ENCODE measurements at regions not wholly inside any gene's neighbourhood (a gene's known extent, or its start where the extent isn't known, plus 50 kb on each side); places are given as distances from the start of the nearest gene placed in this dataset.

- H3K27me3 ChIP-seq (ENCODE audit: control insufficient read depth, insufficient read depth, low read length, poor library complexity, severe bottlenecking) = no peaks in the 10 kb centered on the region
- H3K36me3 Mint-ChIP-seq (ENCODE audit: low read depth) = no peaks in the 10 kb centered on the region
- H3K4me3 ChIP-seq (ENCODE audit: low read length) = no peak overlapping the region
- no peak for DNase-seq
- H3K4me3 Mint-ChIP-seq = no peak overlapping the region
- TF ChIP-seq, protein P1, sequence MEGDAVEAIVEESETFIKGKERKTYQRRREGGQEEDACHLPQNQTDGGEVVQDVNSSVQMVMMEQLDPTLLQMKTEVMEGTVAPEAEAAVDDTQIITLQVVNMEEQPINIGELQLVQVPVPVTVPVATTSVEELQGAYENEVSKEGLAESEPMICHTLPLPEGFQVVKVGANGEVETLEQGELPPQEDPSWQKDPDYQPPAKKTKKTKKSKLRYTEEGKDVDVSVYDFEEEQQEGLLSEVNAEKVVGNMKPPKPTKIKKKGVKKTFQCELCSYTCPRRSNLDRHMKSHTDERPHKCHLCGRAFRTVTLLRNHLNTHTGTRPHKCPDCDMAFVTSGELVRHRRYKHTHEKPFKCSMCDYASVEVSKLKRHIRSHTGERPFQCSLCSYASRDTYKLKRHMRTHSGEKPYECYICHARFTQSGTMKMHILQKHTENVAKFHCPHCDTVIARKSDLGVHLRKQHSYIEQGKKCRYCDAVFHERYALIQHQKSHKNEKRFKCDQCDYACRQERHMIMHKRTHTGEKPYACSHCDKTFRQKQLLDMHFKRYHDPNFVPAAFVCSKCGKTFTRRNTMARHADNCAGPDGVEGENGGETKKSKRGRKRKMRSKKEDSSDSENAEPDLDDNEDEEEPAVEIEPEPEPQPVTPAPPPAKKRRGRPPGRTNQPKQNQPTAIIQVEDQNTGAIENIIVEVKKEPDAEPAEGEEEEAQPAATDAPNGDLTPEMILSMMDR (conservative IDR thresholded peaks at IDR 0.05) = no peak
- H3K9ac ChIP-seq (ENCODE audit: extremely low read depth, low read length, poor library complexity, severe bottlenecking) = no peak overlapping the region
- no peaks in the 10 kb centered on the region for H3K9me3 Mint-ChIP-seq
- H3K4me1 Mint-ChIP-seq = peaks cover 6% of the 10 kb centered on the region
- WGBS, 2 experiments (ENCODE audit: insufficient coverage in 1 of 2, insufficient read length in 1 of 2) = 88 to 93% methylated on average over 1 of the region's 1 CpG
- no peak overlapping the region for H3K27ac Mint-ChIP-seq
- no peaks in the 10 kb centered on the region for H3K9me3 ChIP-seq (ENCODE audit: control insufficient read depth, low read length)
- peaks cover 7% of the 10 kb centered on the region for H3K4me1 ChIP-seq (ENCODE audit: control insufficient read depth, insufficient read depth, low read length)
- H3K36me3 ChIP-seq (ENCODE audit: control insufficient read depth, insufficient read depth, low read length) = no peaks in the 10 kb centered on the region
- no peaks in the 10 kb centered on the region for H3K27me3 Mint-ChIP-seq (ENCODE audit: insufficient read depth)
- no peak overlapping the region for H3K27ac ChIP-seq (ENCODE audit: low read depth, low read length)
These were observed 158.0 kb upstream of the APC start for GRCh38 chr5:112579599-112580170.

GRCh38 chr5:112581811-112582320 lies 155.8 kb upstream of the APC start:
- no peaks in the 10 kb centered on the region for H3K36me3 Mint-ChIP-seq (ENCODE audit: low read depth)
- no peaks in the 10 kb centered on the region for H3K27me3 ChIP-seq (ENCODE audit: control insufficient read depth, insufficient read depth, low read length, poor library complexity, severe bottlenecking)
- no peak overlapping the region for H3K9ac ChIP-seq (ENCODE audit: extremely low read depth, low read length, poor library complexity, severe bottlenecking)
- H3K27ac Mint-ChIP-seq = no peak overlapping the region
- no peaks in the 10 kb centered on the region for H3K9me3 ChIP-seq (ENCODE audit: control insufficient read depth, low read length)
- H3K27me3 Mint-ChIP-seq (ENCODE audit: insufficient read depth) = no peaks in the 10 kb centered on the region
- H3K4me1 ChIP-seq (ENCODE audit: control insufficient read depth, insufficient read depth, low read length) = peaks cover 7% of the 10 kb centered on the region
- no peaks in the 10 kb centered on the region for H3K36me3 ChIP-seq (ENCODE audit: control insufficient read depth, insufficient read depth, low read length)
- no peak overlapping the region for H3K27ac ChIP-seq (ENCODE audit: low read depth, low read length)
- 93 to 95% methylated on average over 8 to 9 of the region's 9 CpGs for WGBS, 2 experiments (ENCODE audit: insufficient coverage in 1 of 2, insufficient read length in 1 of 2)
- H3K4me3 ChIP-seq (ENCODE audit: low read length) = no peak overlapping the region
- peaks cover 11% of the 10 kb centered on the region for H3K4me1 Mint-ChIP-seq
- no peak overlapping the region for H3K4me3 Mint-ChIP-seq
- no peaks in the 10 kb centered on the region for H3K9me3 Mint-ChIP-seq
- TF ChIP-seq, protein P1 (conservative IDR thresholded peaks at IDR 0.05) = no peak
- DNase-seq = no peak

DNA sequence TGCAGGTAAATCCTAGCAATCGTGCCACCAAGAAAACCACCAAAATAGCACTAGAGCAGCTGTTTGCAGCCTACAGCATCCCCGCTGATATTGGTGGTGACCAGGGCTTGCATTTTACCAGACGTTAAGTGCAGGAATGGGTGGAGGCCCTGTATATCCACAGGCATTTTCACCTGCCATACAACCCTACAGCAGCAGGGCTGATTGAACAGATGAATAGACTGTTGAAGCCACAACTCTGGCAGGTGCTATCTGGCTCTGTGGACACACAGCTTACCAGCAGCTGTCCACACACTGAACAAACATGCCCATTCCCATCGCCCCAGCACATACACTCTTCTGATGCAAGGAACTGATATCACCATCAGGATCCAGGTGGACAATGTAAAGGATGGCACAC lies 154.5 kb upstream of the APC start:
- Histone ChIP-seq H3K27ac (ENCODE audit: low read depth, low read length) (no peak overlapping the region), H3K9me3 (ENCODE audit: control insufficient read depth, low read length) (no peaks in the 10 kb centered on the region), H3K36me3 (ENCODE audit: control insufficient read depth, insufficient read depth, low read length) (no peaks in the 10 kb centered on the region), H3K27me3 (ENCODE audit: control insufficient read depth, insufficient read depth, low read length, poor library complexity, severe bottlenecking) (no peaks in the 10 kb centered on the region), H3K4me1 (ENCODE audit: control insufficient read depth, insufficient read depth, low read length) (peaks cover 7% of the 10 kb centered on the region), H3K9ac (ENCODE audit: extremely low read depth, low read length, poor library complexity, severe bottlenecking) (no peak overlapping the region), H3K4me3 (ENCODE audit: low read length) (no peak overlapping the region)
- Mint-ChIP-seq H3K27ac (no peak overlapping the region), H3K36me3 (ENCODE audit: low read depth) (no peaks in the 10 kb centered on the region), H3K27me3 (ENCODE audit: insufficient read depth) (no peaks in the 10 kb centered on the region), H3K9me3 (no peaks in the 10 kb centered on the region), H3K4me1 (peaks cover 14% of the 10 kb centered on the region), H3K4me3 (no peak overlapping the region)
- no peak for DNase-seq
- WGBS, 2 experiments (ENCODE audit: insufficient coverage in 1 of 2, insufficient read length in 1 of 2) = 83 to 96% methylated on average over 1 to 4 of the region's 4 CpGs
- TF ChIP-seq, protein P1 (conservative IDR thresholded peaks at IDR 0.05) = no peak
